ENCODE measurements at regions not wholly inside any gene's neighbourhood (a gene's known extent, or its start where the extent isn't known, plus 50 kb on each side); places are given as distances from the start of the nearest gene placed in this dataset.

- H3K36me3 ChIP-seq: no peaks in the 10 kb centered on the region
- DNase-seq (ENCODE audit: low read depth in 1 of 2, low spot score in 1 of 2): no peak
- TF ChIP-seq CTCF (IDR thresholded peaks at IDR 0.05; ENCODE audit: low read depth, low read length): no peak
- no peak overlapping the region for H3K27ac ChIP-seq
- H3K4me1 ChIP-seq (ENCODE audit: low read depth): no peaks in the 10 kb centered on the region
- no peaks in the 10 kb centered on the region for H3K9me3 ChIP-seq (ENCODE audit: low read depth)
- H3K27me3 ChIP-seq: no peaks in the 10 kb centered on the region
- H3K4me3 ChIP-seq: no peak overlapping the region
Observed at GRCh38 chr3:146655333-146655996, 50.3 kb upstream of the PLSCR5 start.
